Nephron (organoid): ENCODE measurements at regions not wholly inside any gene's neighbourhood (a gene's known extent, or its start where the extent isn't known, plus 50 kb on each side); places are given as distances from the start of the nearest gene placed in this dataset.

Experiments used
- H3K27ac Mint-ChIP-seq, 3 experiments: 2 replicates each; pipeline ENCODE4 v1.8.0; 2020; ENCODE audit warnings: mixed read lengths in 3 of 3, mild to moderate bottlenecking in 2 of 3, moderate library complexity in 1 of 3
- H3K27me3 Mint-ChIP-seq: 2 replicates; pipeline ENCODE4 v1.8.0; 2021; ENCODE audit warnings: low read depth, mild to moderate bottlenecking, moderate library complexity, mixed read lengths
- H3K36me3 Mint-ChIP-seq: 2 replicates; pipeline ENCODE4 v1.8.0; 2020; ENCODE audit warnings: low read depth, mixed read lengths
- H3K4me1 Mint-ChIP-seq: 2 replicates; pipeline ENCODE4 v1.8.0; 2020; ENCODE audit warnings: mixed read lengths
- H3K4me3 Mint-ChIP-seq, 3 experiments: 2 replicates each; pipeline ENCODE4 v1.8.0; 2020; ENCODE audit warnings: mild to moderate bottlenecking in 3 of 3, mixed read lengths in 3 of 3, moderate library complexity in 2 of 3
- H3K9me3 Mint-ChIP-seq: 2 replicates; pipeline ENCODE4 v1.8.0; 2020; ENCODE audit warnings: mixed read lengths
- TF ChIP-seq, protein P1 (sequence below), 3 experiments: fragments of 200-600 bp; sonication (generic); IDR thresholded peaks; one replicate each; pipeline ENCODE4 v1.5.0; 2021; ENCODE audit warnings: antibody characterized with exemption in 3 of 3; ENCODE audit not compliant: unreplicated experiment in 3 of 3

DNA sequence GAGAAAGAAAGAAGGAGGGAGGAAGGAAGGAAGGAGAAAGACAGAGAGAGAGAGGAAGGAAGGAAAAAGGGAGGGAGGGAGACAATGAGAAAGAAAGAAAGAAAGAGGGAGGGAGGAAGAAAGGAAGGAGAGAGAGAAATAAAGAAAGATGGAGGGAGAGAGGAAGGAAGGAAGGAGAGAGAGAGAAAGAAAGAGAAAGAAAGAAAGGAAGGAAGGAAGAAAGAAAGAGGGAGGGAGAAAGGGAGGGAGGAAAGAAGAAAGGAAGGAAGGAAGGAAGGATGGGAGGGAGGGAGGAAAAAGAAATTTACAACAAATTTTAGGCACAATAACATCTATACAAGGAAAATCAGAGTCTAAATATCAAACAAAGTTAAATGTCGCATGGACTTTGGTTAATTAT, 332.6 kb upstream of the KLF6 start:
- Mint-ChIP-seq H3K4me3 (no peak overlapping the region), H3K4me1 (peaks cover 4% of the 10 kb centered on the region), H3K36me3 (no peaks in the 10 kb centered on the region), H3K27ac (no peak overlapping the region), H3K9me3 (peaks cover 4% of the 10 kb centered on the region), H3K27me3 (peaks cover 1% of the 10 kb centered on the region)
- TF ChIP-seq, protein P1, sequence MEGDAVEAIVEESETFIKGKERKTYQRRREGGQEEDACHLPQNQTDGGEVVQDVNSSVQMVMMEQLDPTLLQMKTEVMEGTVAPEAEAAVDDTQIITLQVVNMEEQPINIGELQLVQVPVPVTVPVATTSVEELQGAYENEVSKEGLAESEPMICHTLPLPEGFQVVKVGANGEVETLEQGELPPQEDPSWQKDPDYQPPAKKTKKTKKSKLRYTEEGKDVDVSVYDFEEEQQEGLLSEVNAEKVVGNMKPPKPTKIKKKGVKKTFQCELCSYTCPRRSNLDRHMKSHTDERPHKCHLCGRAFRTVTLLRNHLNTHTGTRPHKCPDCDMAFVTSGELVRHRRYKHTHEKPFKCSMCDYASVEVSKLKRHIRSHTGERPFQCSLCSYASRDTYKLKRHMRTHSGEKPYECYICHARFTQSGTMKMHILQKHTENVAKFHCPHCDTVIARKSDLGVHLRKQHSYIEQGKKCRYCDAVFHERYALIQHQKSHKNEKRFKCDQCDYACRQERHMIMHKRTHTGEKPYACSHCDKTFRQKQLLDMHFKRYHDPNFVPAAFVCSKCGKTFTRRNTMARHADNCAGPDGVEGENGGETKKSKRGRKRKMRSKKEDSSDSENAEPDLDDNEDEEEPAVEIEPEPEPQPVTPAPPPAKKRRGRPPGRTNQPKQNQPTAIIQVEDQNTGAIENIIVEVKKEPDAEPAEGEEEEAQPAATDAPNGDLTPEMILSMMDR (IDR thresholded peaks at IDR 0.05; ENCODE audit: unreplicated experiment in 3 of 3): no peak

DNA sequence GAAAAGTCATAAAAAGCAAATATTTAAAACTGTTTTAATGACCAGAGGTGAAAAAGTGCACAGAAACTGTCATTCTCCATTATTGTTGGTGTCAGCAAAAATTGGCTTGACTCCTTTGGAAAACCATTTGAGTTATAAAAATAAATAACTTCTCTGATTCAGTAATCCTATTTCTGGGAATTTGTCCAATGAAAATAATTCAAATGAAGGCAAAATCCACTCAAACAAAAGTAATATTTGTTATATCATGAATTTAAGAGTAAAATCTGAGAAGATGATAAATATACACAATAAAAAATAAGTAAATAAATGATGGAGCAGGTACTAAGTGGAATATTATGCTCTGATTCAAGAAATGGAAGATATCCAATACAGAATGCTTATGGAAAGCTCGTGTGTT, 326.6 kb upstream of the KLF6 start:
- Mint-ChIP-seq H3K4me3 (no peak overlapping the region), H3K9me3 (no peaks in the 10 kb centered on the region), H3K27me3 (no peaks in the 10 kb centered on the region), H3K4me1 (peaks cover 10% of the 10 kb centered on the region), H3K36me3 (no peaks in the 10 kb centered on the region), H3K27ac (peak overlapping the region in 1 of 3 experiments; percentile 24)
- TF ChIP-seq, protein P1 (IDR thresholded peaks at IDR 0.05; ENCODE audit: unreplicated experiment in 3 of 3): no peak

DNA sequence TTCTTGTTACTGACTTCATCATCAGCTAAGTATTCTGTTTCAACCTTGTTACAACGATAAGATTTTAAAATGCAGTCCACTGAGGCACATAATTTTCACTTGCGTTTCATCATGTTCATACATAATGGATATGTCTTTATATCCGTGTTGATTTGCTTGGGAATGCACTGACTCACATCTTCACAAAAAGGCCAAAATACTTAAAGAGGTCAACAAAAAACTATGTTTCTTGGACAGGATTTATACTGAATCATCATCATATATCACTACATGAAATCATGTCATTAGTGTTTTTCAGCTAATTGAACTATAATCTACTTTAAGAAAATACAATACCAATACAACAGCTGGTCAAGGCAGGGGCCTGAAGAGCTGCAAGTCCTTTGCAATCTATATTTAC, 324.5 kb upstream of the KLF6 start:
- no peak overlapping the region for H3K27ac Mint-ChIP-seq
- H3K27me3 Mint-ChIP-seq: no peaks in the 10 kb centered on the region

DNA sequence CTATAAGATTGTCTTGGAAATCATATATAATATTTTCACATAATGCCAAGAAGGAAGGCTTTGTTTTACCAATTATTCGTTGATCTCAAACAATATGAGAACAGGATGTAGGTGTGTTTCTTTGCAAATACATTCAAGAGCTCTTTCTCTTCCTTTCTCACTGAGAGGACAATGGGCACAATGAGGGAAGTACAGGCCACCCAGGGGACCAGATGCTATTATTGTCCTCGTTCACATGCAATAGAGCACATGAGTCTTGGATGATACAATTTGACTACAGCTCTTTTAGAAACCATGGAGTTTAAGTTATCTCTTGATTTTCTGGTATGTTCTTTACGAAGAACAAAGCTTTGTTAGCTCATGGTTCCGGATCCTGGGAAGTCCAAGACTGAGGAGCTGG, 323.7 kb upstream of the KLF6 start:
- no peak overlapping the region for H3K4me3 Mint-ChIP-seq
- H3K4me1 Mint-ChIP-seq: peaks cover 10% of the 10 kb centered on the region
- H3K9me3 Mint-ChIP-seq: peaks cover 10% of the 10 kb centered on the region
- H3K27me3 Mint-ChIP-seq: no peaks in the 10 kb centered on the region
- H3K36me3 Mint-ChIP-seq: no peaks in the 10 kb centered on the region
- TF ChIP-seq, protein P1 (IDR thresholded peaks at IDR 0.05; ENCODE audit: unreplicated experiment in 3 of 3): no peak
- no peak overlapping the region for H3K27ac Mint-ChIP-seq

More for the DNA sequence above, 324.5 kb upstream of the KLF6 start:
- no peaks in the 10 kb centered on the region for H3K36me3 Mint-ChIP-seq
- TF ChIP-seq, protein P1 (IDR thresholded peaks at IDR 0.05; ENCODE audit: unreplicated experiment in 3 of 3): no peak
- H3K4me3 Mint-ChIP-seq: no peak overlapping the region
- peaks cover 10% of the 10 kb centered on the region for H3K9me3 Mint-ChIP-seq
- H3K4me1 Mint-ChIP-seq: peaks cover 10% of the 10 kb centered on the region

DNA sequence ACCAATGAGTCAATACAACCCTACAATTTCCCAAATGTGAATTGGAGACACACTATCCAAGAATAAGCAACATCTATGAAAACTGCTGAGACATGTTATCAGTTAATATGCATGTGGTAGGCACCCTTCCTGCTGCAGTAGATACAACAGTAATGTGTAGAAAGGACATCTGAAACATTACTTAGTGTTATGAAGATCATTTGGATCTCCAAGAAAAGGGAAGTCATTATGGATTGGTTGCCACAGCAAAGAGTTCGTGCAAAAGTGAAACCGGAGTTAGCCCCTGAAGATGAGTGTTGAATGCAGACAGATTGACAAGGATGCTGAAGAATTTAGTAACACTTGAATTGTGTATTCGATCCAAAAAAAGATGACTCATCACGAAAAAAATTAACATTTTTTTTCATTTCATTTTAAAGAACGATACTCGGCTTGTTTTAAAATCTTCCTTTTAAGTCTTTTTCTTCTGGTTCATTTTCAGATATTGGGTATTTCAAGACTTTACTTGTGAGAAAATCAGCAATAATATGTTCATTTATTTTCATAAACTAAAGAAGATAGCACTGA, 322.4 kb upstream of the KLF6 start:
- H3K4me1 Mint-ChIP-seq: peaks cover 8% of the 10 kb centered on the region
- TF ChIP-seq, protein P1 (IDR thresholded peaks at IDR 0.05; ENCODE audit: unreplicated experiment in 3 of 3): no peak
- H3K9me3 Mint-ChIP-seq: peaks cover 10% of the 10 kb centered on the region
- H3K36me3 Mint-ChIP-seq: no peaks in the 10 kb centered on the region
- H3K27ac Mint-ChIP-seq: no peak overlapping the region
- no peak overlapping the region for H3K4me3 Mint-ChIP-seq
- H3K27me3 Mint-ChIP-seq: no peaks in the 10 kb centered on the region

DNA sequence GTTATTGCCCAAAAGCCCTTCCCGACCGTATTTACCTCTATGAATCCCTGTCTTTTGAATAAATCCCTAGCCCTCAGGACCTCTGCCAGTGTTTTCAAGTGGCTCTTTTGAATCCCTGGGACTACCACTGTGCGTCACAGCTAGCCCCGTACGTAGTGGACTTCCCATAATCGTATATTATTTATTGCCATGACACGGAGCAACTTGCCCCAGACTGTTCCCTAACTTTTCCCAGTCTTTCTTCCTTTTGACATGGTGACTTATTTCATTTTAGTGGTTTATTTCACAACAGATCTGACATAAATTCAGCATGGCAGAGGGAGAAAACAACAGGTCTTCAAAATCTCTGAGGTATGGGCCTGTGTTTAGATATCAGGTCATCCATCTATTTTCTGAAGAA, 318.6 kb upstream of the KLF6 start:
- Mint-ChIP-seq H3K27ac (no peak overlapping the region), H3K9me3 (peaks cover 10% of the 10 kb centered on the region), H3K36me3 (no peaks in the 10 kb centered on the region), H3K4me1 (no peaks in the 10 kb centered on the region), H3K27me3 (no peaks in the 10 kb centered on the region), H3K4me3 (no peak overlapping the region)
- TF ChIP-seq, protein P1 (IDR thresholded peaks at IDR 0.05; ENCODE audit: unreplicated experiment in 3 of 3): no peak
